Large intestine (tissue), 3 donors: ENCODE measurements at regions not wholly inside any gene's neighbourhood (a gene's known extent, or its start where the extent isn't known, plus 50 kb on each side); places are given as distances from the start of the nearest gene placed in this dataset.
"Not testable (repeated sequence)": the region's sequence is repeated elsewhere in the genome, so short reads cannot be mapped to it uniquely, and the experiment has no call there.

Experiments
- DNase-seq, 2 donors: peaks; one replicate each; pipeline versions ENCODE4 v3.0.0 to v3.0.0-alpha.2; 2013
- H3K27ac ChIP-seq: one replicate; pipeline ENCODE4 v1.5.1; 2013; ENCODE audit warnings: low read length
- H3K27me3 ChIP-seq: 2 replicates; pipeline ENCODE4 v1.6.1; 2013; ENCODE audit warnings: low read length; ENCODE audit not compliant: control insufficient read depth, insufficient read depth
- H3K36me3 ChIP-seq: 2 replicates; pipeline ENCODE4 v1.6.1; 2013; ENCODE audit warnings: low read length; ENCODE audit not compliant: control insufficient read depth, insufficient read depth
- H3K4me1 ChIP-seq: one replicate; pipeline ENCODE4 v1.6.1; 2013; ENCODE audit warnings: low read length; ENCODE audit not compliant: control insufficient read depth, insufficient read depth
- H3K4me3 ChIP-seq: one replicate; pipeline ENCODE4 v1.5.1; 2013; ENCODE audit warnings: low read length
- H3K9me3 ChIP-seq: one replicate; pipeline ENCODE4 v1.6.1; 2013; ENCODE audit warnings: mild to moderate bottlenecking, low read depth, low read length, moderate library complexity; ENCODE audit not compliant: control insufficient read depth
- WGBS: methylation state at CpG from one replicate; pipeline ENCODE4 v1.1.5; 2013; ENCODE audit warnings: low lambda C conversion rate; ENCODE audit not compliant: insufficient coverage; 5-methylcytosine and 5-hydroxymethylcytosine counted together

DNA sequence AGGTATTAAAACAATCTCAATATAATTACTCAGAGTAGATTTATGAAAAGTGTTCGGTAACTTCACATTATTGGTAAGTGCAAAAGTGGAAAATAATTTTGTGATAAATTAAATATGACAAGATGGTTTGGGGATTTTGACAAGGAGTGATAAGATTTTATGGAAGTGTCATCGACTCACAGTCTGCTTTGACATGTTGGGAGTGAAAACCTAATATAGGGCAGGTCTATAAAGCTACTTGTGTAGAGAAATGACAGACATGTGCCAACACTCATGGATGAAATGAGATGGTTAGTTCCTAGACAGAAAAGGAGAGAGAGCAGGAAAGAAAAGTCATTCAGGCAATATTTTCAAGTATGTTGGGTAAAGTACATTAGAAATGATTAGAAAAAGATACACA is 456.8 kb downstream of the TRAM1L1 start:
- no peaks in the 10 kb centered on the region for H3K4me1 ChIP-seq
- DNase-seq = no peak
- WGBS = 60% methylated on average over 1 of the region's 2 CpGs

DNA sequence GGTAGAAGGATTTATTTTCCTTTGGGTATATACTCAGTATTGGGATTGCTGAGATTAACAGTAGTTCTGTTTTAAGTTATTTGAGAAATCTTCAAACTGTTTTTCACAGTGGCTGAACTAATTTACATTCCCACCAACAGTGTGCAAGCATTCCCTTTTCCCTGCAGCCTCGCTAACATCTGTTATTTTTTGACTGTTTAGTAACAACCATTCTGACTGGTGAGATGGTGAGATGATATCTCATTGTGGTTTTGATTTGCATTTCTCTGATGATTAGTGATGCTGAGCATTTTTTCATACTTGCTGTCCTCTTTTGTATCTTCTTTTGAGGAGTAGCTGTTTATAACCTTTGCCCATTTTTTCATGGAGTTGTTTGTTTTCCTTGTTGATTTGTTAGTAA is 457.8 kb downstream of the TRAM1L1 start:
- Histone ChIP-seq H3K4me1 (no peaks in the 10 kb centered on the region), H3K36me3 (no peaks in the 10 kb centered on the region), H3K4me3 (no peak overlapping the region), H3K27me3 (no peaks in the 10 kb centered on the region), H3K27ac (no peak overlapping the region), H3K9me3 (no peaks in the 10 kb centered on the region)
- DNase-seq = no peak
- no CpG with 5 or more reads among the region's 1 CpG for WGBS

More for the DNA sequence above, 456.8 kb downstream of the TRAM1L1 start:
- H3K27ac ChIP-seq = no peak overlapping the region
- H3K27me3 ChIP-seq = no peaks in the 10 kb centered on the region
- H3K36me3 ChIP-seq = no peaks in the 10 kb centered on the region
- no peaks in the 10 kb centered on the region for H3K9me3 ChIP-seq
- H3K4me3 ChIP-seq = no peak overlapping the region

DNA sequence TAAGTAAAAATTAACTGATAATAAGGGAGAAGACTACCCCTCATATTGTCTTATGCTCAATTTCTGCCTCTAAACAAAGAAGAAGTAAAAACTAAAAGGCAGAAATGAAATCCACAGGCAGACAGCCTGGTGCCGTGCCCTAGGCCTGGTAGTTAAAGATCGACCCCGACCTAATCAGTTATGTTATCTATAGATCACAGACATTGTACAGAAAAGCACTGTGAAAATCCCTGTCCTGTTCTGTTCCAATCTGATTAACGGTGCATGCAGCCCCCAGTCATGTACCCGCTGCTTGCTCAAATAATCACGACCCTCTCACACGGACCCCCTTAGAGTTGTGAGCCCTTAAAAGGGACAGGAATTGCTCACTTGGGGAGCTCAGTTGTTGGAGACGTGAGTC is 465.9 kb downstream of the TRAM1L1 start:
- not testable (repeated sequence) for H3K27ac ChIP-seq, DNase-seq, H3K9me3 ChIP-seq, H3K27me3 ChIP-seq, H3K4me3 ChIP-seq, H3K36me3 ChIP-seq, H3K4me1 ChIP-seq
- WGBS = no CpG with 5 or more reads among the region's 8 CpGs

DNA sequence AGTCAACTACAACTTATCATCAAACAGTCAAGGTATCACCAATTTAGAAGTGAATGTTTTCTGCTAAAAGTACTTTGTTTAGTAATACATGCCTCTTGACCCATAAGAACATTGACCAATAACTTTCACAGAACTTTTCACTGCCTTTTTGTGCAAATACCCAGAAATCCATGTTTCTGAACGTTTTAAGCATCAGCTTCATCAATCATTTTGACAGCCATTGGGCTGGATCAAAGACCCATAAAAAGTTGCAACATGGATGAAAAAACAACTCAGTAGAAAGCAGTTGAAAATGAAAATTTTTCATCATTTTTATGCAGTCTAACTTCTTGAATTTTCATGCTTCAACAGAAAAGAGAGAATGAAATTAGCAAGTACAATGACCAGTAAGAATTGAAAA is 466.7 kb downstream of the TRAM1L1 start:
- H3K36me3 ChIP-seq = no peaks in the 10 kb centered on the region
- H3K27ac ChIP-seq = no peak overlapping the region
- H3K4me3 ChIP-seq = no peak overlapping the region
- no peak for DNase-seq
- no peaks in the 10 kb centered on the region for H3K9me3 ChIP-seq
- no peaks in the 10 kb centered on the region for H3K27me3 ChIP-seq
- no CpG with 5 or more reads among the region's 1 CpG for WGBS
- no peaks in the 10 kb centered on the region for H3K4me1 ChIP-seq

DNA sequence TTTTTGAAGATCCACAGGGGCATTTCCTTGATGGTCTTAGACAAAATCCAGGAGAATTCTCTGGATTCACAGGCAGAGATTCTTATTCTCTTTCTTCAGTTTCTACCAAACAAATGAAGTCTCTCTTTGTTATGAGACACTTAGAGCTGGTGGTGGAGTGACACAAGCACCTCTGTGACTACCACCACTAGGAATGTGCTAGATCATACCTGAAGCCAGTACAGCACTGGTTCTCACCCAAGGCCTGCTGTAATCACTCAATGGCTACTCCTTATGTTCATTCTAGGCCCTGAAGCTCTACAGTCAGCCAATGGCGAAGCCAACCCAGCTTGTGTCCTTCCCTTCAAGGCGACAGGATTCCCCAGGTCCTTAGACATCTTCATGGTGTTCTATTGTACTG is 482.3 kb downstream of the TRAM1L1 start:
- peaks cover 18% of the 10 kb centered on the region for H3K9me3 ChIP-seq
- DNase-seq = no peak
- no peak overlapping the region for H3K27ac ChIP-seq
- H3K27me3 ChIP-seq = no peaks in the 10 kb centered on the region
- H3K4me3 ChIP-seq = no peak overlapping the region
- H3K36me3 ChIP-seq = no peaks in the 10 kb centered on the region
- no peaks in the 10 kb centered on the region for H3K4me1 ChIP-seq
- no CpG with 5 or more reads among the region's 2 CpGs for WGBS

DNA sequence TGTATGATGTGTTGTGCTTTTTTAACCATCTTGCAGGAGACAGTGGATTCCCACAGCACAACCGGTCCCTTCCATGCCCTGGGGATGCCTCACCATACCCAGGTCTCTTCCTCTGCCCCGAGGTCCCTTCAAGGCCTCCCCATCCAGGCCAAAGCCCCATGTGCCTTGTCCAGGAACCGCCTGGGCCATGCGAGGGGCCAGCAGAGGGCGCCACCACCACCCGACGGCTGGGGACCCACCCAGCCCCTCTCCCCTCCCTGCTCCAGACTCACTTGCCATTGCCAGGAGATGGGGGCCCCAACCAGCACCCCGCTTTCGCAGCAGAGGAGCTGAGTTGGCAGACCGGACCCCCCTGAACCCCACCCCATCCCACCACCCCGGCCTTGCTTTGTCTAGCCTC is 485.5 kb downstream of the TRAM1L1 start:
- no CpG with 5 or more reads among the region's 11 CpGs for WGBS
- H3K36me3 ChIP-seq = no peaks in the 10 kb centered on the region
- DNase-seq = no peak
- no peaks in the 10 kb centered on the region for H3K27me3 ChIP-seq
- peaks cover 22% of the 10 kb centered on the region for H3K9me3 ChIP-seq
- H3K4me1 ChIP-seq = no peaks in the 10 kb centered on the region
- no peak overlapping the region for H3K4me3 ChIP-seq
- no peak overlapping the region for H3K27ac ChIP-seq

DNA sequence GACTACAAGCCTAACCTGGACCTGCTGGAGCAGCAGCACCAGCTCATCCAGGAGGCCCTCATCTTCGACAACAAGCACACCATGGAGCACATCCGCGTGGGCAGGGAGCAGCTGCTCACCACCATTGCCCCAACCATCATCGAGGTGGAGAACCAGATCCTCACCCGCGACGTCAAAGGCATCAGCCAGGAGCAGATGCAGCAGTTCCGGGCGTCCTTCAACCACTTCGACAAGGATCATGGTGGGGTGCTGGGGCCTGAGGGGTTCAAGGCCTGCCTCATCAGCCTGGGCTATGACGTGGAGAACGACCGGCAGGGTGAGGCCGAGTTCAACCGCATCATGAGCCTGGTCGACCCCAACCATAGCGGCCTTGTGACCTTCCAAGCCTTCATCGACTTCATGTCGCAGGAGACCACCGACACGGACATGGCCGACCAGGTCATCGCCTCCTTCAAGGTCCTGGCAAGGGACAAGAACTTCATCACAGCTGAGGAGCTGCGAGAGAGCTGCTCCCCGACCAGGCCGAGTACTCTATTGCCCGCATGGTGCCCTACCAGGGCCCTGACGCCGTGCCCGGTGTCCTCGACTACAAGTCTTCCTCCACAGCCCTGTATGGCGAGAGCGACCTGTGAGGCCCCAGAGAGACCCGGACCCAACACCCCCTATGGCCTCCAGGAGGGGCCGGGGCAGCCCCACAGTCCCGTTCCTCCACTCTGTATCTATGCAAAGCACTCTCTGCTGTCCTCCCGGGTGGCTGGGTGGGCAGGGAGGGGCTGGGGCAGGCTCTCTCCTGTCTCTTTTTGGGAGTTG is 486.2 kb downstream of the TRAM1L1 start:
- Histone ChIP-seq H3K36me3 (no peaks in the 10 kb centered on the region), H3K27ac (no peak overlapping the region), H3K4me3 (no peak overlapping the region), H3K9me3 (peaks cover 22% of the 10 kb centered on the region), H3K4me1 (no peaks in the 10 kb centered on the region), H3K27me3 (no peaks in the 10 kb centered on the region)
- WGBS = no CpG with 5 or more reads among the region's 37 CpGs
- no peak for DNase-seq

DNA sequence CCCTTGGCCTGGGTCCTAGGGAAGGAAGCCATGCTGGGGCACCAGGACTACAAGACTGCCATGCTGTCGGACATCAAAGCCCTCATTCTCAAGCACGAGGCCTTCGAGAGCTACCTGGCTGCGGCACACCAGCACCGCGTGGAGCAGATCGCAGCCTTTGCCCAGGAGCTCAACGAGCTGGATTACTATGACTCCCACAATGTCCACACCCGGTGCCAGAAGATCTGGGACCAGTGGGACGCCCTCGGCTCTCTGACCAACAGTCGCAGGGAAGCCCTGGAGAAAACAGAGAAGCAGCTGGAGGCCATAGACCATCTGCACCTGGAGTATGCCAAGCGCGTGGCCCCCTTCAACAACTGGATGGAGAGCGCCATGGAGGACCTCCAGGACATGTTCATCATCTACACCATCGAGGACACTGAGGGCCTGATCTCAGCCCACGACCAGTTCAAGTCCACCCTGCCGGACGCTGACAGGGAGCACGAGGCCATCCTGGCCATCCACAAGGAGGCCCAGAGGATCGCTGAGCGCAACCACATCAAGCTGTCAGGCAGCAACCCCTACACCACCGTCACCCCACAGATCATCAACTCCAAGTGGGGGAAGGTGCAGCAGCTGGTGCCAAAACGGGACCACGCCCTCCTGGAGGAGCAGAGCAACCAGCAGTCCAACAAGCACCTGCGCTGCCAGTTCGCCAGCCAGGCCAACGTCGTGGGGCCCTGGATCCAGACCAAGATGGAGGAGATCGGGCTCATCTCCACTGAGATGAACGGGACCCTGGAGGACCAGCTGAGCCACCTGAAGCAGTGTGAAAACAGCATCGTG is 487.0 kb downstream of the TRAM1L1 start:
- H3K4me3 ChIP-seq = no peak overlapping the region
- H3K27ac ChIP-seq = no peak overlapping the region
- H3K27me3 ChIP-seq = no peaks in the 10 kb centered on the region
- DNase-seq = no peak
- H3K36me3 ChIP-seq = no peaks in the 10 kb centered on the region
- peaks cover 22% of the 10 kb centered on the region for H3K9me3 ChIP-seq
- H3K4me1 ChIP-seq = no peaks in the 10 kb centered on the region
- WGBS = 100% methylated on average over 2 of the region's 32 CpGs

DNA sequence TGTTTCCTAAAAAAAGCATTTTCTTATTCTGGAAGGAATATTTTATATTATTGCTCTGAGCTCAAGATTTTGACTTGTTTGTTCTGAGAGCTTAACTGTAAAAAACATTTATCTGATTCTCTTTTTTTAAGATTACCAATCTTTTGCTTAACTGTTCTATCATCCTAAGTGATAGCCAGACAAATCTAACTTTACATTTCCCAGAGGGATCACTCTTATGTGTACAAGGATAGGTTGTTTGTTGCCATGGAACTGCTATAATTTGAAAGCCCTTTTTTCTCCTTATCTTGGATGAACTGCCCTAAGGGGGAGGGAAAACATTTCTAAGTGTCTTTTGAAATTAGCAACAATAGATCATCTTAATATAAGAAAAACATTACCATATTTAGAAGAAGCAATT is 494.7 kb downstream of the TRAM1L1 start:
- Histone ChIP-seq H3K9me3 (no peaks in the 10 kb centered on the region), H3K27ac (no peak overlapping the region), H3K36me3 (no peaks in the 10 kb centered on the region), H3K27me3 (no peaks in the 10 kb centered on the region), H3K4me3 (no peak overlapping the region), H3K4me1 (no peaks in the 10 kb centered on the region)
- DNase-seq = no peak

DNA sequence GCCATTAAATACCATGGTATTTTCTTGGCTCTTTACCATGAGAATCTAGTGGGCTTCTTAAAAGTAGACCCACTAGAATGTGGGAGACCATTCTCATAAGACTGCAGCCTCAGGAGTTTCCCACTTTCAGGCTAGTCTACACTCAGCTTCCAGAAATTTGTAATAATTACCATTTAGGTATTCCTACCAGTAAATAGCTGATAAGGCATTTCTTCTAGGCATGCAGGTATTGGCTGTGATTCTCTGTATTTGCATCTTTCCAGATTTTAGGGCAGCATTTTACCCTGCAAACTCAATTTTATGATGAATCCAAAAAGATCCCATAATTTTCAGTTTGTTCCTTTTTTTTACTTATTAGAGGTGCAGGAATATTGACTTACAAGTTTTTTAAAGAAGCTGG is 496.6 kb downstream of the TRAM1L1 start:
- no peaks in the 10 kb centered on the region for H3K4me1 ChIP-seq
- no peak for DNase-seq
- no peaks in the 10 kb centered on the region for H3K27me3 ChIP-seq
- H3K27ac ChIP-seq = no peak overlapping the region
- H3K9me3 ChIP-seq = no peaks in the 10 kb centered on the region
- no peak overlapping the region for H3K4me3 ChIP-seq
- H3K36me3 ChIP-seq = no peaks in the 10 kb centered on the region

DNA sequence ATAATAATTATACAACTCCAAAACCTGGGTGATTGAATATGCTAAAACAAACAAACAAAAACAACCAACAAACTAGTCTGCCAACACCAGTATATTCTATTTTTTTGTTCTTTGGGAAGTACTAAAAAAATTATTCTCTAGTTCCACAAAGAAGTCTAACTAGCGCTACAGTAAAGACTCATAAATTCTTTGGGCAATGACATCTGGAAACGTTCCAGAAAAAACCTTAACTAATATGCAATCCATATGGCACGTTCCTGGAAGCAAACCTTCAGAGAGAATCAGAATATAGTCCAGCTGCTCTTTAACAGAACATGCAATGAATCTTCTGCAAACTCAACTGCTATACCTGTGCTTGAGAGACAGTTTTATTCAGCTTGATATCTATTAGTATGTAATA is 500.1 kb downstream of the TRAM1L1 start:
- no peaks in the 10 kb centered on the region for H3K36me3 ChIP-seq

More for the DNA sequence above, 500.1 kb downstream of the TRAM1L1 start:
- 60% methylated on average over 1 of the region's 3 CpGs for WGBS
- H3K9me3 ChIP-seq = no peaks in the 10 kb centered on the region
- no peak overlapping the region for H3K4me3 ChIP-seq
- H3K27ac ChIP-seq = no peak overlapping the region
- no peak for DNase-seq
- H3K27me3 ChIP-seq = no peaks in the 10 kb centered on the region
- H3K4me1 ChIP-seq = no peaks in the 10 kb centered on the region
